KMS-11 (cell line): ENCODE measurements at regions not wholly inside any gene's neighbourhood (a gene's known extent, or its start where the extent isn't known, plus 50 kb on each side); places are given as distances from the start of the nearest gene placed in this dataset.

ENCODE experiments used
- H2AFZ ChIP-seq: fragments of 200-600 bp; sonication (generic); 2 replicates; pipeline ENCODE4 v1.6.1; 2016; ENCODE audit warnings: antibody characterized with exemption, mixed run types, low read depth
- H3K27ac ChIP-seq: fragments of 200-600 bp; sonication (generic); 2 replicates; pipeline ENCODE4 v1.6.1; 2016; ENCODE audit warnings: mild to moderate bottlenecking, mixed run types
- H3K27me3 ChIP-seq: fragments of 200-600 bp; sonication (generic); 2 replicates; pipeline ENCODE4 v1.6.1; 2017; ENCODE audit warnings: mild to moderate bottlenecking, low read depth, mixed run types, moderate library complexity; ENCODE audit not compliant: insufficient read depth
- H3K36me3 ChIP-seq: fragments of 200-600 bp; sonication (generic); 2 replicates; pipeline ENCODE4 v1.6.1; 2017; ENCODE audit warnings: mild to moderate bottlenecking, mixed run types; ENCODE audit not compliant: insufficient read depth
- H3K4me1 ChIP-seq: fragments of 200-600 bp; sonication (generic); 2 replicates; pipeline ENCODE4 v1.6.1; 2016; ENCODE audit warnings: mild to moderate bottlenecking, low read depth, mixed run types; ENCODE audit not compliant: poor library complexity, severe bottlenecking
- H3K4me2 ChIP-seq: fragments of 200-600 bp; sonication (generic); 2 replicates; pipeline ENCODE4 v1.7.0; 2016; ENCODE audit warnings: mild to moderate bottlenecking, mixed run types
- H3K4me3 ChIP-seq: fragments of 200-600 bp; sonication (generic); IDR thresholded peaks from 2 replicates; pipeline ENCODE4 v1.6.1; 2017; ENCODE audit warnings: low read depth, low read length, mixed read lengths; ENCODE audit not compliant: insufficient read depth
- H3K79me2 ChIP-seq: fragments of 200-600 bp; sonication (generic); 2 replicates; pipeline ENCODE4 v1.6.1; 2016; ENCODE audit warnings: low read depth, mixed run types; ENCODE audit not compliant: insufficient read depth
- H3K9ac ChIP-seq: fragments of 200-600 bp; sonication (generic); 2 replicates; pipeline ENCODE4 v1.6.1; 2016; ENCODE audit warnings: mild to moderate bottlenecking, mixed run types
- H4K20me1 ChIP-seq: fragments of 200-600 bp; sonication (generic); 2 replicates; pipeline ENCODE4 v1.6.1; 2016; ENCODE audit warnings: mild to moderate bottlenecking, mixed run types; ENCODE audit not compliant: insufficient read depth
- CTCF ChIP-seq: fragments of 200-600 bp; sonication (generic); conservative IDR thresholded peaks from 2 replicates; pipeline ENCODE4 v1.6.1; 2017; ENCODE audit warnings: low read depth, mild to moderate bottlenecking, antibody characterized with exemption, low read length, moderate library complexity, mixed read lengths

- Histone ChIP-seq H3K4me1 (peaks cover 6% of the 10 kb centered on the region), H3K4me3 (no peak overlapping the region), H3K36me3 (no peaks in the 10 kb centered on the region), H4K20me1 (no peaks in the 10 kb centered on the region), H3K4me2 (no peak overlapping the region), H3K9ac (no peak overlapping the region), H3K79me2 (no peaks in the 10 kb centered on the region), H3K27me3 (no peaks in the 10 kb centered on the region), H2AFZ (no peak overlapping the region), H3K27ac (no peak overlapping the region)
- TF ChIP-seq CTCF, result no peak
Measured at GRCh38 chr2:12856934-12857601, 140.3 kb downstream of the TRIB2 start.

GRCh38 chr2:12857891-12858290 is 141.2 kb downstream of the TRIB2 start:
- no peaks in the 10 kb centered on the region for H4K20me1 ChIP-seq
- no peaks in the 10 kb centered on the region for H3K27me3 ChIP-seq
- no peak overlapping the region for H3K27ac ChIP-seq
- H3K4me3 ChIP-seq, result no peak overlapping the region
- TF ChIP-seq CTCF, result no peak
- H3K9ac ChIP-seq, result no peak overlapping the region
- no peak overlapping the region for H3K4me2 ChIP-seq
- H3K79me2 ChIP-seq, result no peaks in the 10 kb centered on the region
- no peak overlapping the region for H2AFZ ChIP-seq
- H3K4me1 ChIP-seq, result peaks cover 6% of the 10 kb centered on the region
- no peaks in the 10 kb centered on the region for H3K36me3 ChIP-seq

GRCh38 chr2:12858786-12859185 is 142.1 kb downstream of the TRIB2 start:
- H4K20me1 ChIP-seq, result no peaks in the 10 kb centered on the region
- H3K9ac ChIP-seq, result no peak overlapping the region
- H2AFZ ChIP-seq, result no peak overlapping the region
- no peak overlapping the region for H3K4me2 ChIP-seq
- no peak for TF ChIP-seq CTCF
- no peak overlapping the region for H3K4me3 ChIP-seq
- H3K4me1 ChIP-seq, result peaks cover 6% of the 10 kb centered on the region
- H3K27ac ChIP-seq, result no peak overlapping the region
- H3K36me3 ChIP-seq, result no peaks in the 10 kb centered on the region
- no peaks in the 10 kb centered on the region for H3K79me2 ChIP-seq
- H3K27me3 ChIP-seq, result no peaks in the 10 kb centered on the region

- no peak for TF ChIP-seq CTCF
- H3K27me3 ChIP-seq, result no peaks in the 10 kb centered on the region
- no peaks in the 10 kb centered on the region for H3K36me3 ChIP-seq
- no peak overlapping the region for H3K4me2 ChIP-seq
- H3K27ac ChIP-seq, result no peak overlapping the region
- H3K4me3 ChIP-seq, result no peak overlapping the region
- no peaks in the 10 kb centered on the region for H3K79me2 ChIP-seq
- H2AFZ ChIP-seq, result no peak overlapping the region
- H3K4me1 ChIP-seq, result peaks cover 6% of the 10 kb centered on the region
- no peak overlapping the region for H3K9ac ChIP-seq
- no peaks in the 10 kb centered on the region for H4K20me1 ChIP-seq
Measured at GRCh38 chr2:12861344-12861930, 144.7 kb downstream of the TRIB2 start.
